ENCODE measurements at regions not wholly inside any gene's neighbourhood (a gene's known extent, or its start where the extent isn't known, plus 50 kb on each side); places are given as distances from the start of the nearest gene placed in this dataset.

DNA sequence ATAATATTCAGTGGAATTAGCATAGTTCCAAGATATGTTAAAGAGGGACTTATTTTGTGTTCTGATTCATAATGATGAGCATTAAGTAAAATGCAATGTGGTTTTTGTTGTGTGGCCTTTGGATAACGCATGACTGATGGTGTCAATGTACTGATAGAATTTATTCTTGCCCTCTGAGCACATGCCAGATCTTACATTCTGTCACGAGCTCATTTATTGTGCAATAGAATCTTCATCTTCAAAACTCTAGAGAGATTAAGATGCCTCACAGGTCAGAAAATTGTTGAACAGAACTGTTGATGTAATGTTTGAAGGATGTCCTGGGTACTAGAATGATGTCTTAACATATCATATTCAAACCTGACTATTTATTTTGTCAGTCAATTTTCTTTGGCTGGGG, 148.0 kb upstream of the HTR2A start:
- TF ChIP-seq, protein P1, sequence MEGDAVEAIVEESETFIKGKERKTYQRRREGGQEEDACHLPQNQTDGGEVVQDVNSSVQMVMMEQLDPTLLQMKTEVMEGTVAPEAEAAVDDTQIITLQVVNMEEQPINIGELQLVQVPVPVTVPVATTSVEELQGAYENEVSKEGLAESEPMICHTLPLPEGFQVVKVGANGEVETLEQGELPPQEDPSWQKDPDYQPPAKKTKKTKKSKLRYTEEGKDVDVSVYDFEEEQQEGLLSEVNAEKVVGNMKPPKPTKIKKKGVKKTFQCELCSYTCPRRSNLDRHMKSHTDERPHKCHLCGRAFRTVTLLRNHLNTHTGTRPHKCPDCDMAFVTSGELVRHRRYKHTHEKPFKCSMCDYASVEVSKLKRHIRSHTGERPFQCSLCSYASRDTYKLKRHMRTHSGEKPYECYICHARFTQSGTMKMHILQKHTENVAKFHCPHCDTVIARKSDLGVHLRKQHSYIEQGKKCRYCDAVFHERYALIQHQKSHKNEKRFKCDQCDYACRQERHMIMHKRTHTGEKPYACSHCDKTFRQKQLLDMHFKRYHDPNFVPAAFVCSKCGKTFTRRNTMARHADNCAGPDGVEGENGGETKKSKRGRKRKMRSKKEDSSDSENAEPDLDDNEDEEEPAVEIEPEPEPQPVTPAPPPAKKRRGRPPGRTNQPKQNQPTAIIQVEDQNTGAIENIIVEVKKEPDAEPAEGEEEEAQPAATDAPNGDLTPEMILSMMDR (IDR thresholded peaks at IDR 0.05) = no peak
- TF ChIP-seq POLR2A (IDR thresholded peaks at IDR 0.05) (no peak), POLR2AphosphoS5 (IDR thresholded peaks at IDR 0.05; ENCODE audit: insufficient read depth in 1 of 2, low read depth in 1 of 2) (no peak)
- H3K36me3 ChIP-seq = no peaks in the 10 kb centered on the region
- no peak overlapping the region for H3K27ac ChIP-seq
- no peak overlapping the region for H3K4me3 ChIP-seq
- H3K4me1 ChIP-seq = no peaks in the 10 kb centered on the region
- no peaks in the 10 kb centered on the region for H3K27me3 ChIP-seq
- DNase-seq (ENCODE audit: extremely low spot score in 2 of 2) = no peak
- intact Hi-C loops (cut with DNase I) = no loop called here
- H3K9me3 ChIP-seq = no peaks in the 10 kb centered on the region

DNA sequence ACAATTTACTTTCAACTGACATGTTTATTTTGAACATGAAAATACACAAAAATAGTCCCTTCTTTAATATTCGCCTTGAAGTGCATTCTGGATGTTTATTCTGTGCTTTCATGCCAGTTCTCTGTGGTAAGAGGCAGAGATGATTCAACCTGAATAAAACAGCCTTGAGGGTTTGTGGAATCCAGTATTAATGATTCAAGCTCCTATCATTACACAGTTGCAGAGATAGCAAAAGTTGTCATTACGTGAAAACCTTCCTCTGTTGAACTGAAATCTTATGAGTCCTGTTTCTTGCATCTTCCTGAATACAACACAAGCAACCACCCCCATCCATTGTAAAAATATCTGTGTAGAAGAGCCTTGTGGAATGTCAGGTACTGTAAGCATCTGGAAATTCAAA, 142.3 kb upstream of the HTR2A start:
- H3K4me1 ChIP-seq = no peaks in the 10 kb centered on the region
- DNase-seq (ENCODE audit: extremely low spot score in 2 of 2) = no peak
- TF ChIP-seq, protein P1 (IDR thresholded peaks at IDR 0.05) = no peak
- TF ChIP-seq POLR2AphosphoS5 (IDR thresholded peaks at IDR 0.05; ENCODE audit: insufficient read depth in 1 of 2, low read depth in 1 of 2) (no peak), POLR2A (IDR thresholded peaks at IDR 0.05) (no peak)
- intact Hi-C loops (cut with DNase I) = no loop called here
- H3K27ac ChIP-seq = no peak overlapping the region
- H3K36me3 ChIP-seq = no peaks in the 10 kb centered on the region
- H3K9me3 ChIP-seq = no peaks in the 10 kb centered on the region
- H3K4me3 ChIP-seq = no peak overlapping the region
- no peaks in the 10 kb centered on the region for H3K27me3 ChIP-seq

DNA sequence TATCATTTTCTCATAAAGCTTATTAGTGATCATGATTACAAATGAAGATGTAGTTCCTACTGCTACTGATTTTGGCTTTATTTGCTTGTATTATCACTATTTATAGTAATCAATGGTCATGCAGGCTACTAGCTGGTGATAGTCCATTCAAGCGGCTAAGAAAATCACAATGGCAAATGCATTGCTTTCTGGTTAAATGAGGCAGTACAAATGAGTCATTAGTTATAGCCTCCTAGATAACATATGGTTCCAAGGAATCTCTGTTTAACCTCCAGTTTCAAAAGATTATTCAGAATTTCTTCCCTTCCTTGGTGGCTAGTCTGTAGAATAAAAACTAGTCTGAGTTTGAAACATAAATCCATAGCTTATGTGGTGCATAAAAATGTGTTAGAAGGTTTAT, 141.3 kb upstream of the HTR2A start:
- Histone ChIP-seq H3K4me3 (no peak overlapping the region), H3K27me3 (no peaks in the 10 kb centered on the region), H3K4me1 (no peaks in the 10 kb centered on the region), H3K27ac (no peak overlapping the region), H3K9me3 (no peaks in the 10 kb centered on the region), H3K36me3 (no peaks in the 10 kb centered on the region)
- DNase-seq (ENCODE audit: extremely low spot score in 2 of 2) = no peak
- intact Hi-C loops (cut with DNase I) = no loop called here
- TF ChIP-seq POLR2AphosphoS5 (IDR thresholded peaks at IDR 0.05; ENCODE audit: insufficient read depth in 1 of 2, low read depth in 1 of 2) = no peak
- no peak for TF ChIP-seq POLR2A (IDR thresholded peaks at IDR 0.05)
- TF ChIP-seq, protein P1 (IDR thresholded peaks at IDR 0.05) = no peak

DNA sequence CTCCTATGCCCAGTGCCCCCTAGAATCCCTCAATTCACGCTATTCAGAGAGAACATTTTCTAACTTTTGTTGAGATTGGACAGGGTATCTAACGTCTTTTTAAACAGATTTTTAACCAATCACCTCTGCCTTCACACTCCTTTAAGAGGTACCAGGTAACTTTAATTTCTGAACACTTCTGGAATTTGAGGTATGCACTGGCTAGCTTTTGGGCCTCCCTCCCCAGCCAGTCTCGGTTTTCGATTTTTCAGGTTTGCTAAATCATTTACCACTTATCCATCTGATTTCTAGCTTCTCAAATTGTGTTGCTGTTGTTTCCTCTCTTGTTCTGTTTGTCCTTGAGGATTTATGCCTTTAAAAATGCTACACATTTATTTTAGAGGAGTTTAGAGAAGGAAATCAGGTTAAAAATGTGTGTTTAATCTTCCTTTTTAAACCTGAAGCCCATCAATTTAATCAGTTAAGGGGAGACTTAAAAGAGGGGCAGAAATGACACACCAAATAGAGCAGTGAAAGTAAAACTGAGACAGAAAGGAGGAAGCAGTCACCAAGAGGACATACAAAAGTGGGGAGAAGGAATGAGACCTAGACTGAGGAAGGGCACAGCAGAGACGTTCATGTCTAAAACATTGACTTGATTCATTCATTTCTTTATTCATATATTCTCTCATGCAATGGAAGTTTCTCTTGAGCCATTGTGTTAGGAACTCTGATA, 139.6 kb upstream of the HTR2A start:
- Histone ChIP-seq H3K9me3 (no peaks in the 10 kb centered on the region), H3K27me3 (no peaks in the 10 kb centered on the region), H3K4me3 (no peak overlapping the region), H3K36me3 (no peaks in the 10 kb centered on the region), H3K27ac (no peak overlapping the region), H3K4me1 (no peaks in the 10 kb centered on the region)
- TF ChIP-seq POLR2AphosphoS5 (IDR thresholded peaks at IDR 0.05; ENCODE audit: insufficient read depth in 1 of 2, low read depth in 1 of 2) (no peak), POLR2A (IDR thresholded peaks at IDR 0.05) (no peak)
- intact Hi-C loops (cut with DNase I) = no loop called here
- DNase-seq (ENCODE audit: extremely low spot score in 2 of 2) = no peak

DNA sequence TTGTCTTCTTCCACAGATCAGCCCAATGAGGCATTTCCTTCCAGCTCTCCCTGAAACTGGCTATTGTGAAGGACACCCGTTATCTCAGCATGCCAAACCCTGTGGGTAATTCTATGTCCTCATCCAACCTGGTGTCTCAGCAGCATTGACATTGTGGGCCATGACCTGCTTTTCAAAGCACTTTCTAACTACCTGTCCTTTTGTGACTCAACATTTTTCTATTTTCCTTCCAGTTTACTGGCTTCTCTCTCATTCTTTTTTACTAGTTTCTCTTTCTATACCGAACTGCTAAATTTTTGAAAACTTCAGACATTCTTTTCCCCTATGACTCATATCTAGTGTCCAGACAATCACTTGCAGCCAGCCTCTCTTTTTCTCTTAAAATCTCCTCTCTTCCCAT, 136.4 kb upstream of the HTR2A start:
- TF ChIP-seq, protein P1 (IDR thresholded peaks at IDR 0.05) = no peak
- TF ChIP-seq POLR2A (IDR thresholded peaks at IDR 0.05) (no peak), POLR2AphosphoS5 (IDR thresholded peaks at IDR 0.05; ENCODE audit: insufficient read depth in 1 of 2, low read depth in 1 of 2) (no peak)
- H3K9me3 ChIP-seq = no peaks in the 10 kb centered on the region
- no peaks in the 10 kb centered on the region for H3K36me3 ChIP-seq
- H3K4me3 ChIP-seq = peak overlapping the region in 1 of 2 donors; percentile 4
- H3K27me3 ChIP-seq = no peaks in the 10 kb centered on the region
- H3K4me1 ChIP-seq = no peaks in the 10 kb centered on the region
- intact Hi-C loops (cut with DNase I) = no loop called here
- no peak overlapping the region for H3K27ac ChIP-seq
- DNase-seq (ENCODE audit: extremely low spot score in 2 of 2) = no peak

Data from vagina (tissue), 2 donors.